Smooth muscle cell (in vitro differentiated cells): ENCODE measurements at regions not wholly inside any gene's neighbourhood (a gene's known extent, or its start where the extent isn't known, plus 50 kb on each side); places are given as distances from the start of the nearest gene placed in this dataset.

Source experiments
- DNase-seq: peaks from one replicate; lab custom pipeline; 2025; ENCODE audit not compliant: unreplicated experiment; lab: John Stamatoyannopoulos, UW
- H2AFZ ChIP-seq: fragments of 200-600 bp; sonication (generic); 2 replicates; pipeline ENCODE4 v1.6.0; 2016; ENCODE audit warnings: antibody characterized with exemption, low read depth, mild to moderate bottlenecking
- H3F3A ChIP-seq: fragments of 200-600 bp; sonication (generic); 2 replicates; pipeline ENCODE4 v1.6.0; 2017; ENCODE audit warnings: antibody characterized with exemption, low read depth
- H3K27ac ChIP-seq: fragments of 200-600 bp; sonication (generic); 2 replicates; pipeline ENCODE4 v1.5.1; 2016; ENCODE audit warnings: low read depth, mild to moderate bottlenecking
- H3K27me3 ChIP-seq: fragments of 200-600 bp; sonication (generic); 2 replicates; pipeline ENCODE4 v1.6.1; 2016; ENCODE audit warnings: low read depth, mild to moderate bottlenecking
- H3K36me3 ChIP-seq: fragments of 200-600 bp; sonication (generic); 2 replicates; pipeline ENCODE4 v1.5.1; 2016; ENCODE audit warnings: low read depth
- H3K4me1 ChIP-seq: fragments of 200-600 bp; sonication (generic); 2 replicates; pipeline ENCODE4 v1.5.1; 2016; ENCODE audit warnings: low read depth
- H3K4me2 ChIP-seq: fragments of 200-600 bp; sonication (generic); 2 replicates; pipeline ENCODE4 v1.6.0; 2016; ENCODE audit warnings: mild to moderate bottlenecking
- H3K4me3 ChIP-seq: fragments of 200-600 bp; sonication (generic); 2 replicates; pipeline ENCODE4 v1.5.1; 2016; ENCODE audit warnings: mild to moderate bottlenecking
- H3K79me2 ChIP-seq: fragments of 200-600 bp; sonication (generic); 2 replicates; pipeline ENCODE4 v1.6.0; 2016; ENCODE audit warnings: low read depth, mild to moderate bottlenecking
- H3K9ac ChIP-seq: fragments of 200-600 bp; sonication (generic); 2 replicates; pipeline ENCODE4 v1.6.0; 2016; ENCODE audit warnings: low read depth
- H3K9me3 ChIP-seq: fragments of 200-600 bp; sonication (generic); replicated peaks from 2 replicates; pipeline ENCODE4 v1.5.1; 2016; ENCODE audit warnings: low read depth
- H4K20me1 ChIP-seq: fragments of 200-600 bp; sonication (generic); 2 replicates; pipeline ENCODE4 v1.6.0; 2016; ENCODE audit warnings: low read depth
- WGBS: methylation state at CpG from one replicate; pipeline ENCODE4 v1.1.7; 2016; ENCODE audit warnings: low lambda C conversion rate; 5-methylcytosine and 5-hydroxymethylcytosine counted together
- TF ChIP-seq, protein P1 (sequence below): fragments of 200-600 bp; sonication (generic); IDR thresholded peaks from 2 replicates; pipeline ENCODE4 v1.5.1; 2017; ENCODE audit warnings: borderline replicate concordance, mild to moderate bottlenecking, antibody characterized with exemption; ENCODE audit not compliant: insufficient read depth, poor library complexity, severe bottlenecking

DNA sequence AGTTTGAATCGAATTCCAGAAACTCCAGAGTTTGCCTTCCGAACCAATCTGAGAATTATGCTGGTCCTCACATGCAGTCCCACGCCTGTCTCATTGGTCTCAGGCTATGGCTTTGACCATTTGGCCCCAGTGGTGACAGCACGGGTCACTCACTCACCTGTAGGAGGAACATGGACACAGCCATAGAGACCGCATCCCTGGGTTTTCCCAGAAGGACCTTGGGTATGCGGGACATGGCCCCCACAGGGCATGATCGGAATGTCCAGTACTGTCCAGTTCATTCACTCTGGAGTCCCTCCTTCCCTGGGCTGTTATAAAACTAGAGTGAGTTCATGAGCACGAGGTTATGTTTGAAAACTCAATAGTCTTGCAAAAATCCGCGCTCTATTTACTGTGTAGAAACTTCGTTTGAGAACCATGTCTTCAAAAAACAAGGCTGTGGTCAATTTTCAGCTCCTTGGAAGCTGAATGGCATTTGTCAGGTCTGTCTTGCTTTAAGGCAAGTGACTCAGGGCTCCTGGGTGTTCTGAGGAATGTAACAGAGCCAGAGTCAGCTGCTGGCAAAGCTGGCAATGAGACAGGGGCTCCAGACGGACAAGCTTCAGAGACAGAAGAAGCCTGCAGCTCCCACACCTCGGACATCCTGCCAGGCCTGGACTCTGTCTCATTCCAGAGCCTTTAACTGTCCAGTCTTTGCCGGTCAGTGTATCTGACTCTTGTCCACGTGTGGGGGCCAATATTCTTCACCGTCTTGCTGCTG lies 86.7 kb upstream of the TMEM18 start:
- Histone ChIP-seq H4K20me1 (no peaks in the 10 kb centered on the region), H3K36me3 (no peaks in the 10 kb centered on the region), H2AFZ (no peak overlapping the region), H3K27me3 (no peaks in the 10 kb centered on the region), H3K79me2 (no peaks in the 10 kb centered on the region), H3K27ac (no peak overlapping the region), H3F3A (no peaks in the 10 kb centered on the region), H3K9ac (no peak overlapping the region), H3K9me3 (no peaks in the 10 kb centered on the region), H3K4me3 (no peak overlapping the region), H3K4me1 (no peaks in the 10 kb centered on the region), H3K4me2 (peak overlapping the region; percentile 57)
- no peak for DNase-seq
- TF ChIP-seq, protein P1, sequence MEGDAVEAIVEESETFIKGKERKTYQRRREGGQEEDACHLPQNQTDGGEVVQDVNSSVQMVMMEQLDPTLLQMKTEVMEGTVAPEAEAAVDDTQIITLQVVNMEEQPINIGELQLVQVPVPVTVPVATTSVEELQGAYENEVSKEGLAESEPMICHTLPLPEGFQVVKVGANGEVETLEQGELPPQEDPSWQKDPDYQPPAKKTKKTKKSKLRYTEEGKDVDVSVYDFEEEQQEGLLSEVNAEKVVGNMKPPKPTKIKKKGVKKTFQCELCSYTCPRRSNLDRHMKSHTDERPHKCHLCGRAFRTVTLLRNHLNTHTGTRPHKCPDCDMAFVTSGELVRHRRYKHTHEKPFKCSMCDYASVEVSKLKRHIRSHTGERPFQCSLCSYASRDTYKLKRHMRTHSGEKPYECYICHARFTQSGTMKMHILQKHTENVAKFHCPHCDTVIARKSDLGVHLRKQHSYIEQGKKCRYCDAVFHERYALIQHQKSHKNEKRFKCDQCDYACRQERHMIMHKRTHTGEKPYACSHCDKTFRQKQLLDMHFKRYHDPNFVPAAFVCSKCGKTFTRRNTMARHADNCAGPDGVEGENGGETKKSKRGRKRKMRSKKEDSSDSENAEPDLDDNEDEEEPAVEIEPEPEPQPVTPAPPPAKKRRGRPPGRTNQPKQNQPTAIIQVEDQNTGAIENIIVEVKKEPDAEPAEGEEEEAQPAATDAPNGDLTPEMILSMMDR = no peak
- WGBS = 67% methylated on average over 16 of the region's 16 CpGs

DNA sequence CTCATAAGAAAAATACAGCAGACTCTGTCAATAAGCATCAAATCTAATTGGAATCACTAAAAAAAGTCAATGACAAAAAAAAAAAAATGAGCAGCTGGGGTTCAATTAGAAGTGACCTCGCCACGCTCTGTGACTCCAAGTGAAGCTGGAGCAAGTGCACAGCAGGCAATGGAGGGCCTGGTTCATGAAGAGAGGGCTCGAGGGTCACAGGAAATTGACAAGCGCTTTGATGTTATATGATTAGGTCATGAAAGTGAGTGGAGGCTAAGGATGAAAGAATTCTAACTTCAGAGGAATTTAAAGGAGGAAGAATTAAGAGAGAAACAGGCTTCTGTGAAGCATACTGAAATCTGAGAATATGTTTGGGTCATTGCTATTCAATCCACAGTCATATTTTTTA lies 85.4 kb upstream of the TMEM18 start:
- H3K9me3 ChIP-seq = no peaks in the 10 kb centered on the region
- no peaks in the 10 kb centered on the region for H3K4me1 ChIP-seq
- no peaks in the 10 kb centered on the region for H3K79me2 ChIP-seq
- no peak overlapping the region for H3K9ac ChIP-seq
- no peaks in the 10 kb centered on the region for H3K36me3 ChIP-seq
- H3K27me3 ChIP-seq = no peaks in the 10 kb centered on the region
- no peak overlapping the region for H2AFZ ChIP-seq
- H3K4me2 ChIP-seq = no peak overlapping the region
- no peak overlapping the region for H3K27ac ChIP-seq
- no peak overlapping the region for H3K4me3 ChIP-seq
- H3F3A ChIP-seq = no peaks in the 10 kb centered on the region
- 88% methylated on average over 4 of the region's 4 CpGs for WGBS
- no peak for DNase-seq
- TF ChIP-seq, protein P1 = no peak
- no peaks in the 10 kb centered on the region for H4K20me1 ChIP-seq

DNA sequence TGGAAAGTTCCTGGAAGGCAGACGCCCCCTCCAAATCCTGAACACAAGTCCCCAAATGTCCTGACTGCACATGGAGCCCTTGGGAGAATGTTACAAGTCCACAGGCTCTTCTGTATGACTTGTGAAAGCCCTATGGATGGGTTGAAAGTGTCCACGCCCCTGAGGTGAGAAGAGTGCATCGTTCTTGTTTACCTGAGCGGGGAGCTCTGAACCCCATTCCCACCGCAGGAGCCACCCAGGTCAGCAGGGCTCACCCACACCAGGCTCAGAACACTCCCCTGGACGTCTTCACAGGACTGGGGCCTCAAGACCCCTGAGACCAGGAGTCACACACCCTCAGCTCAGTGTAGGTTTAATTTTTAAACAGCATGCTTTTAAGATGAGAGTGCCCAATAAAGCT lies 84.2 kb upstream of the TMEM18 start:
- no peak overlapping the region for H3K4me3 ChIP-seq
- no peak overlapping the region for H3K4me2 ChIP-seq
- DNase-seq = no peak
- H3K36me3 ChIP-seq = no peaks in the 10 kb centered on the region
- TF ChIP-seq, protein P1 = no peak
- H4K20me1 ChIP-seq = no peaks in the 10 kb centered on the region
- H2AFZ ChIP-seq = no peak overlapping the region
- no peak overlapping the region for H3K27ac ChIP-seq
- no peaks in the 10 kb centered on the region for H3F3A ChIP-seq
- H3K9ac ChIP-seq = no peak overlapping the region
- WGBS = 70% methylated on average over 6 of the region's 6 CpGs
- no peaks in the 10 kb centered on the region for H3K27me3 ChIP-seq
- H3K9me3 ChIP-seq = no peaks in the 10 kb centered on the region
- H3K4me1 ChIP-seq = no peaks in the 10 kb centered on the region
- no peaks in the 10 kb centered on the region for H3K79me2 ChIP-seq

DNA sequence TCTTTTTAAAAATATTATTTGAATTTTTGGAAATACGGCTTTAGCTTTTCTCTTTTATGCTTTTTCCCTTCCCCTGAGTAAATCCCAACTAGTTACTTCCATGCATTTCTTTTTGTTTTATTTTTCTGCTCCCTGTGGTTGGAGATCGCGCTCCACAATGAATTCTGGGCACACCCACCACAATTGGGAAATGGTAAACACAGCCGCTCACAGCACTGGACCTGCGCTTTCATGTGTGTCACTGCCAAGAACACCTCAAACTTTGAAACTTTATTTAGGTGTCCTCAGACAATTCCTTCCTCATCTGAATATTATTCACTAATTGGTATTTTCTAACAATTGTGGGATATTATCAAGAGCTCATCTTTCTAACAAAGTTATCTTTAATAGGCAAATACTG lies 82.8 kb upstream of the TMEM18 start:
- DNase-seq = no peak
- TF ChIP-seq, protein P1 = no peak
- Histone ChIP-seq H3K27me3 (peaks cover 3% of the 10 kb centered on the region), H2AFZ (no peak overlapping the region), H3K4me3 (no peak overlapping the region), H4K20me1 (no peaks in the 10 kb centered on the region), H3K36me3 (no peaks in the 10 kb centered on the region), H3K9ac (no peak overlapping the region), H3K27ac (no peak overlapping the region), H3K4me2 (no peak overlapping the region), H3K4me1 (no peaks in the 10 kb centered on the region), H3K79me2 (no peaks in the 10 kb centered on the region), H3K9me3 (no peaks in the 10 kb centered on the region), H3F3A (no peaks in the 10 kb centered on the region)
- WGBS = 81% methylated on average over 5 of the region's 5 CpGs
